ENCODE measurements at regions not wholly inside any gene's neighbourhood (a gene's known extent, or its start where the extent isn't known, plus 50 kb on each side); places are given as distances from the start of the nearest gene placed in this dataset.

GRCh38 chr12:60967128-60967527 is 1293.1 kb upstream of the USP15 start:
- no peak for TF ChIP-seq CTCF (IDR thresholded peaks at IDR 0.05; ENCODE audit: low read depth, low read length, missing input control)
- no peak for TF ChIP-seq MAX (IDR thresholded peaks at IDR 0.05)
- no peak for TF ChIP-seq JUND (IDR thresholded peaks at IDR 0.05)
- TF ChIP-seq FOXA2 (IDR thresholded peaks at IDR 0.05): no peak
- no peak for TF ChIP-seq RAD21 (IDR thresholded peaks at IDR 0.05)
- no peak for TF ChIP-seq REST (IDR thresholded peaks at IDR 0.05)
- no peak for TF ChIP-seq RXRA (IDR thresholded peaks at IDR 0.05)
- no peak for TF ChIP-seq SP1 (IDR thresholded peaks at IDR 0.05)
